ENCODE measurements at regions not wholly inside any gene's neighbourhood (a gene's known extent, or its start where the extent isn't known, plus 50 kb on each side); places are given as distances from the start of the nearest gene placed in this dataset.
"Not testable (repeated sequence)": the region's sequence is repeated elsewhere in the genome, so short reads cannot be mapped to it uniquely, and the experiment has no call there.

DNA sequence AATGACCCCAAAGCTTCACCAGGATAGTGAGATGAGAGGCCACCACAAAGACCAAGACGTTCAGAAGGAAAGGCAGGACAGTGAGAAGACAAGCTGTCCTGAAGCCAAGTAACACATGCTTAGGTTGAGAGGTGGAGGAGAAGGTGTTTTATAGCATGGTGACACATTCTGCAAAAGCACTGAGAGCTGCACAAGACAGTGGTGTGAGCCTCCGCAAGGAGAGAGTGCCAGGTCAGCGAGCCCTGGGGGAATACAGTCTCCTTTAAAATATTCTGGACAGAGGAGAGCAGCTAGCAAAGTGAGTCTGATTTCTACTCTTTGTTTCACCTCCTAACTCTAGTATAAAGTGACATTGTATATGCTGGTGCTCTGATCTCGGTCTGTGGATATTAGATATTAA is 68.0 kb upstream of the VKORC1L1 start:
- TF ChIP-seq EP300 (IDR thresholded peaks at IDR 0.05) (no peak), POLR2A (IDR thresholded peaks at IDR 0.05) (no peak)
- TF ChIP-seq, protein P1, sequence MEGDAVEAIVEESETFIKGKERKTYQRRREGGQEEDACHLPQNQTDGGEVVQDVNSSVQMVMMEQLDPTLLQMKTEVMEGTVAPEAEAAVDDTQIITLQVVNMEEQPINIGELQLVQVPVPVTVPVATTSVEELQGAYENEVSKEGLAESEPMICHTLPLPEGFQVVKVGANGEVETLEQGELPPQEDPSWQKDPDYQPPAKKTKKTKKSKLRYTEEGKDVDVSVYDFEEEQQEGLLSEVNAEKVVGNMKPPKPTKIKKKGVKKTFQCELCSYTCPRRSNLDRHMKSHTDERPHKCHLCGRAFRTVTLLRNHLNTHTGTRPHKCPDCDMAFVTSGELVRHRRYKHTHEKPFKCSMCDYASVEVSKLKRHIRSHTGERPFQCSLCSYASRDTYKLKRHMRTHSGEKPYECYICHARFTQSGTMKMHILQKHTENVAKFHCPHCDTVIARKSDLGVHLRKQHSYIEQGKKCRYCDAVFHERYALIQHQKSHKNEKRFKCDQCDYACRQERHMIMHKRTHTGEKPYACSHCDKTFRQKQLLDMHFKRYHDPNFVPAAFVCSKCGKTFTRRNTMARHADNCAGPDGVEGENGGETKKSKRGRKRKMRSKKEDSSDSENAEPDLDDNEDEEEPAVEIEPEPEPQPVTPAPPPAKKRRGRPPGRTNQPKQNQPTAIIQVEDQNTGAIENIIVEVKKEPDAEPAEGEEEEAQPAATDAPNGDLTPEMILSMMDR (IDR thresholded peaks at IDR 0.05), result no peak
- Histone ChIP-seq H3K9me3 (no peaks in the 10 kb centered on the region), H3K27me3 (no peaks in the 10 kb centered on the region), H3K27ac (no peak overlapping the region), H3K4me1 (ENCODE audit: insufficient read depth) (no peaks in the 10 kb centered on the region), H3K36me3 (no peaks in the 10 kb centered on the region), H3K4me3 (no peak overlapping the region)
- 76 to 78% (median 78%) methylated on average over 4 of the region's 4 CpGs for WGBS, 3 donors
- intact Hi-C loops (cut with DNase I), result no loop called here
- no peak for DNase-seq

DNA sequence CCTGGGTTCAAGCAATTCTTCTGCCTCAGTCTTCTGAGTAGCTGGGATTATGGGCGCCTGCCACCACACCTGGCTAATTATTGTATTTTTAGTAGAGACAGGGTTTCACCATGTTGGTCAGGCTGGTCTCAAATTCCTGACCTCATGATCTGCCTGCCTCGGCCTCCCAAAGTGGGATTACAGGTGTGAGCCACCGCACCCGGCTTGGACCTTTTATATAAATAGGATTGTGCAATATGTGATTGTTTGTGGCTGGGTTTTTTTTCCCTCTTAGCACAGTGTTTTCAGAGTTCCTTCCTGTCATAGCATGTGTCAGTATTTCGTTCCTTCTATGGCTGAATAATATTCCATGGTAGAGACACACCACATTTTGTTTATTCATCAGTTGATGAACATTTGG is 65.8 kb upstream of the VKORC1L1 start:
- intact Hi-C loops (cut with DNase I); H3K4me1 ChIP-seq (ENCODE audit: insufficient read depth); H3K27ac ChIP-seq; H3K36me3 ChIP-seq; DNase-seq; H3K9me3 ChIP-seq; H3K27me3 ChIP-seq; H3K4me3 ChIP-seq: not testable (repeated sequence)
- 78 to 89% (median 85%) methylated on average over 5 of the region's 5 CpGs for WGBS, 3 donors

DNA sequence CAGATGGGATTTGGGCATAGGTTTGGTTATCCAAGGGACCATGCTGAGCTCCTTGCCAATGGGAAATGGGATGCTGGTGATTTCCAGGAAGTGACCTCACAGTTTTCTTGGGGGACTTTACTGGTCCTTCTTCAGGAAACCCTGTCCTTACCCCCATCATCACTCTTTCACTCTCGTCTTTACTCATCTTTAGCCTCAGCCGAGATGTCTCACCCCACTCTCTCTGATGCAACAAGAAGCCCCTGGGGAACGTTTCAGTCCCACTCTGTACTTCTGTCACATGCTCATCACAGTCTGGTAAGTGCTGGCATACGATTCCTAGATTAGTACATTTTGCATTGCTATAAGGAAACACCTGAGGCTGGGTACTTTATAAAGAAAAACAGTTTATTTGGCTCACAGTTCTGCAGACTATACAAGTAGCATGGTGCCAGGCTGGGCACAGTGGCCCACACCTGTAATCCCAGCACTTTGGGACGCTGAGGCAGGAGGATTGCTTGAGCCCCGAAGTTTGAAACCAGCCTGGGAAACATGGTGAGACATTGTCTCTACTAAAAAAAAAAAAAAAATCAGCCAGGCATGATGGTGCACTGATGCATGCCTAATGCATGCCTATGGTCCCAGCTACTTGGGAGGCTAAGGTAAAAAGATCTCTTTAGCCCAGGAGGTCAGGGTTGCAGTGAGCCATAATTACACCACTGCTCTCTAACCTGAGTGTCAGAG is 63.5 kb upstream of the VKORC1L1 start:
- TF ChIP-seq POLR2A (IDR thresholded peaks at IDR 0.05), result no peak
- TF ChIP-seq, protein P1 (IDR thresholded peaks at IDR 0.05), result no peak
- TF ChIP-seq EP300 (IDR thresholded peaks at IDR 0.05), result no peak
- 78 to 81% (median 80%) methylated on average over 6 of the region's 6 CpGs for WGBS, 3 donors

DNA sequence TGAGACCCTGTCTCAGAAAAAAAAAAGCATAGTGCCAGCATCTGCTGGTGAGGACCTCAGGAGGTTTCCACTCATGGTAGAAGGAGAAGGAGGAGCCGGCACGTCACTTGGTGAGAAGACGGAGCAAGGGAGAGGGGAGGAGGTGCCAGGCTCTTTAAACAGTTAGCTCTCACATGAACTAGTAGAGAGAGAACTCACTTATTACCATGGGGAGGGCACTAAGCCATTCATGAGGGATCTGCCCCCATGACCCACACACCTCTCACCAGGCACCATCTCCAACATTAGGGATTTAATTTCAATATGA is 62.9 kb upstream of the VKORC1L1 start:
- intact Hi-C loops (cut with DNase I), result no loop called here
- Histone ChIP-seq H3K4me3 (no peak overlapping the region), H3K36me3 (no peaks in the 10 kb centered on the region), H3K9me3 (no peaks in the 10 kb centered on the region), H3K4me1 (ENCODE audit: insufficient read depth) (no peaks in the 10 kb centered on the region), H3K27ac (no peak overlapping the region), H3K27me3 (no peaks in the 10 kb centered on the region)
- TF ChIP-seq POLR2A (IDR thresholded peaks at IDR 0.05) (no peak), EP300 (IDR thresholded peaks at IDR 0.05) (no peak)
- TF ChIP-seq, protein P1 (IDR thresholded peaks at IDR 0.05), result no peak
- WGBS, 3 donors, result 75 to 87% (median 85%) methylated on average over 3 of the region's 3 CpGs
- DNase-seq, result no peak

More for the DNA sequence above, 63.5 kb upstream of the VKORC1L1 start:
- no peaks in the 10 kb centered on the region for H3K27me3 ChIP-seq
- no peaks in the 10 kb centered on the region for H3K4me1 ChIP-seq (ENCODE audit: insufficient read depth)
- H3K9me3 ChIP-seq, result no peaks in the 10 kb centered on the region
- no peaks in the 10 kb centered on the region for H3K36me3 ChIP-seq
- no peak overlapping the region for H3K4me3 ChIP-seq
- no peak overlapping the region for H3K27ac ChIP-seq
- intact Hi-C loops (cut with DNase I), result no loop called here
- no peak for DNase-seq

DNA sequence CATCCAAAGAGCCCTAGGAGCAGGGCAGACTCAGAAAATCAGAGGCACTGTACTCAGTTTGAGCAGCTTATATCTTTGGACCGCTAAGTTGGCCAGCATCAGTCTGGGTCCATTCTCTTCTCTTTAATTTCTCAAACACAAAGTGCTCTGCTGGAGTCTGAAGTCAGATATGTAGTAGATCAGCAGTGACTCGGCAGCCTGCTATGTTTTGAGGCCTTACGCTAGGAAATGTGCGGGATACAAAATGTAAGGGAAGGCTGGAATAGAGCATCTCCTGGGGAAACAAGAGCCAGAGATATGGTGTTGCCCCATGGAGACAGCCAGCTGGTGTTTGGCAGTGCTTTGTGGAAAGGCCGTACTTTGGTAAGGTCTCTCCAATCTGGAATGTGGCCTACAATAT is 60.6 kb upstream of the VKORC1L1 start:
- Histone ChIP-seq H3K36me3 (no peaks in the 10 kb centered on the region), H3K27me3 (no peaks in the 10 kb centered on the region), H3K27ac (no peak overlapping the region), H3K9me3 (no peaks in the 10 kb centered on the region), H3K4me1 (ENCODE audit: insufficient read depth) (no peaks in the 10 kb centered on the region), H3K4me3 (no peak overlapping the region)
- no peak for DNase-seq
- intact Hi-C loops (cut with DNase I), result no loop called here
- TF ChIP-seq, protein P1 (IDR thresholded peaks at IDR 0.05), result no peak
- TF ChIP-seq EP300 (IDR thresholded peaks at IDR 0.05), result no peak
- TF ChIP-seq POLR2A (IDR thresholded peaks at IDR 0.05), result no peak
- 81 to 86% (median 83%) methylated on average over 5 of the region's 5 CpGs for whole genome bisulfite sequencing, 3 donors

DNA sequence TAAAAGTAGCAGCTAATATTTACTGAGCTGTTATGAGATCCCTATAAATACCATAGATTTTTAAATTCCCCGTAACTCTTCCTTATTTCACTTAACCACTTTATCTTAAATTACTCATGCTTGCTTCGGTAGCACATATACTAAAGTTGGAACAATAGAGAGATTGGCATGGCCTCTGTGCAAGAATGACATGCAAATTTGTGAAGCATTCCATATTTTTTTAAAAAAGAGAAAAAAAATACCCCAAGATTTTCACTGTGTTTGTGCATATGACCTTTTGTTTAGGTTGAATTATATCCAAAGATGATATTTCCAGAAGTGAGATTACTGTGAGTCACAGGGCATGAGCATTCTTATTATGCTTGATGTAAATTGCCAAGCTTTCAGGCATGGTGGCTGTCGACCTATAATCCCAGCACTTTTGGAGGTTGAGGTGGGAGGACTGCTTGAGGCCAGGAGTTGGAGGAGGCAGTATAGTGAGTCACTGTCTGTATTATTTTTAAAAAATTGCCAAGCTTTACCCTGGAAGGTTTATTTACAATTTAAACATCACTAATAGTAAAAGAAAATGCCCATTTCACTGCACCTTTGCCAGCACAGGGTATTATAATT is 58.2 kb upstream of the VKORC1L1 start:
- H3K27me3 ChIP-seq; H3K4me1 ChIP-seq (ENCODE audit: insufficient read depth); H3K27ac ChIP-seq; intact Hi-C loops (cut with DNase I); H3K9me3 ChIP-seq; H3K36me3 ChIP-seq; H3K4me3 ChIP-seq; DNase-seq: not testable (repeated sequence)
- 65 to 67% (median 65%) methylated on average over 3 of the region's 3 CpGs for WGBS, 3 donors
